SK-N-SH (cell line): ENCODE measurements at regions not wholly inside any gene's neighbourhood (a gene's known extent, or its start where the extent isn't known, plus 50 kb on each side); places are given as distances from the start of the nearest gene placed in this dataset.
A peak's percentile ranks its signal among the peaks of the same experiment; 100 is the strongest.

Source experiments
- CTCF ChIA-PET: fragments of 300-600, 350-600 bp; formaldehyde crosslinking; extraction: SDS; loops from one replicate; lab custom pipeline; 2021; lab: Yijun Ruan, JAX
- POLR2A ChIA-PET: fragments of 350-600 bp; sonication (Branson Sonifier 250); formaldehyde crosslinking; extraction: SDS; loops from one replicate; lab custom pipeline; 2020; ENCODE audit warnings: antibody characterized with exemption, inconsistent platforms; lab: Yijun Ruan, JAX
- DNase-seq: peaks from one replicate; pipeline ENCODE4 v3.0.0; 2012
- H2AFZ ChIP-seq: fragments of 200-600 bp; sonication (generic); 2 replicates; pipeline ENCODE4 v1.8.1; 2016; ENCODE audit warnings: antibody characterized with exemption, mild to moderate bottlenecking, low read depth
- H3F3A ChIP-seq: fragments of 200-600 bp; sonication (generic); replicated peaks from 2 replicates; pipeline ENCODE3; 2016; ENCODE audit warnings: antibody characterized with exemption, mild to moderate bottlenecking; ENCODE audit not compliant: insufficient read depth
- H3K27ac ChIP-seq, 2 experiments: fragments of 200-500 bp in 1 of 2; fragments of 200-600 bp in 1 of 2; sonication (Bioruptor generic) in 1 of 2; sonication (generic), shearing (Covaris generic) in 1 of 2; 2 replicates each; pipeline versions ENCODE4 v1.5.1 to v1.6.1; 2014 to 2016; ENCODE audit warnings: low read depth in 2 of 2, inconsistent platforms in 1 of 2, low read length in 1 of 2, mild to moderate bottlenecking in 1 of 2, mixed read lengths in 1 of 2
- H3K27me3 ChIP-seq: fragments of 200-600 bp; sonication (generic), shearing (Covaris generic); 2 replicates; pipeline ENCODE4 v1.6.1; 2016; ENCODE audit warnings: mixed run types; ENCODE audit not compliant: insufficient read depth
- H3K36me3 ChIP-seq, 2 experiments: fragments of 200-500 bp in 1 of 2; fragments of 200-600 bp in 1 of 2; sonication (Bioruptor generic) in 1 of 2; sonication (generic) in 1 of 2; replicated peaks in 1 of 2; 2 replicates each; pipeline versions ENCODE3 to v1.5.1; 2014 to 2016; ENCODE audit warnings: low read length in 1 of 2, mild to moderate bottlenecking in 1 of 2; ENCODE audit not compliant: insufficient read depth in 2 of 2, control insufficient read depth in 1 of 2
- H3K4me1 ChIP-seq, 2 experiments: fragments of 200-500 bp in 1 of 2; fragments of 200-600 bp in 1 of 2; sonication (Bioruptor generic) in 1 of 2; sonication (generic), shearing (Covaris generic) in 1 of 2; 2 replicates each; pipeline versions ENCODE4 v1.5.1 to v1.6.1; 2014 to 2016; ENCODE audit warnings: low read depth in 1 of 2, low read length in 1 of 2, mixed run types in 1 of 2; ENCODE audit not compliant: insufficient read depth in 2 of 2, control insufficient read depth in 1 of 2
- H3K4me2 ChIP-seq: fragments of 200-600 bp; sonication (generic), shearing (Covaris generic); 2 replicates; pipeline ENCODE4 v1.6.1; 2017; ENCODE audit warnings: mixed run types
- H3K4me3 ChIP-seq, 2 experiments: fragments of 200-500 bp in 1 of 2; fragments of 200-600 bp in 1 of 2; sonication (Bioruptor generic) in 1 of 2; sonication (generic), shearing (Covaris generic) in 1 of 2; 2 replicates each; pipeline versions ENCODE4 v1.5.1 to v1.8.1; 2014 to 2016; ENCODE audit warnings: low read depth in 2 of 2, inconsistent platforms in 1 of 2, low read length in 1 of 2, mild to moderate bottlenecking in 1 of 2, mixed read lengths in 1 of 2, moderate library complexity in 1 of 2
- H3K79me2 ChIP-seq: fragments of 200-600 bp; sonication (generic); 2 replicates; pipeline ENCODE4 v1.8.1; 2017; ENCODE audit warnings: mild to moderate bottlenecking; ENCODE audit not compliant: insufficient read depth
- H3K9ac ChIP-seq: fragments of 200-600 bp; sonication (generic); 2 replicates; pipeline ENCODE4 v1.6.1; 2017; ENCODE audit warnings: mixed run types
- H3K9me2 ChIP-seq: fragments of 200-600 bp; sonication (generic); 2 replicates; pipeline ENCODE4 v1.6.1; 2017; ENCODE audit warnings: mixed run types
- H3K9me3 ChIP-seq: fragments of 200-600 bp; sonication (generic); 2 replicates; pipeline ENCODE4 v1.6.1; 2017; ENCODE audit warnings: mixed run types, mild to moderate bottlenecking, moderate library complexity
- H4K20me1 ChIP-seq: fragments of 200-600 bp; sonication (generic); 2 replicates; pipeline ENCODE4 v1.6.1; 2017; ENCODE audit warnings: mild to moderate bottlenecking, mixed run types; ENCODE audit not compliant: insufficient read depth
- CTCF ChIP-seq: fragments of 200-600 bp; sonication (generic); IDR thresholded peaks from 2 replicates; pipeline ENCODE4 v1.6.1; 2017; ENCODE audit warnings: antibody characterized with exemption, mild to moderate bottlenecking, moderate library complexity
- EP300 ChIP-seq, 2 experiments: IDR thresholded peaks; 2 replicates each; pipeline versions ENCODE4 v1.4.0 to v1.6.1; 2012; ENCODE audit warnings: borderline replicate concordance in 1 of 2, low read depth in 1 of 2, low read length in 1 of 2
- EZH2phosphoT487 ChIP-seq: fragments of 200-600 bp; sonication (generic); IDR thresholded peaks from 2 replicates; pipeline ENCODE4 v1.6.1; 2017; ENCODE audit warnings: low read depth, mixed run types, mild to moderate bottlenecking, antibody characterized with exemption, moderate library complexity, borderline replicate concordance
- FOSL2 ChIP-seq: IDR thresholded peaks from 2 replicates; pipeline ENCODE4 v1.4.0; 2012; ENCODE audit warnings: low read depth, mild to moderate bottlenecking, moderate library complexity, borderline replicate concordance
- FOXJ3 ChIP-seq: sonication (generic); formaldehyde crosslinking; IDR thresholded peaks from 2 replicates; pipeline ENCODE4 v1.5.1; 2020; ENCODE audit warnings: mild to moderate bottlenecking, missing genetic modification reagents
- FOXM1 ChIP-seq: IDR thresholded peaks from 2 replicates; pipeline ENCODE4 v1.4.0; 2012; ENCODE audit warnings: low read depth, mild to moderate bottlenecking
- GABPA ChIP-seq: IDR thresholded peaks from 2 replicates; pipeline ENCODE4 v1.4.0; 2012; ENCODE audit warnings: low read depth, mild to moderate bottlenecking
- JUND ChIP-seq: IDR thresholded peaks from 2 replicates; pipeline ENCODE4 v1.4.0; 2012
- MXI1 ChIP-seq: IDR thresholded peaks from 2 replicates; pipeline ENCODE4 v1.6.1; 2012; ENCODE audit warnings: mild to moderate bottlenecking, low read depth, low read length, improper control_type of control experiment
- NFIC ChIP-seq: IDR thresholded peaks from 2 replicates; pipeline ENCODE4 v1.4.0; 2012; ENCODE audit warnings: borderline replicate concordance
- PBX3 ChIP-seq: IDR thresholded peaks from 2 replicates; pipeline ENCODE4; 2012
- RAD21 ChIP-seq: IDR thresholded peaks from 2 replicates; pipeline ENCODE4 v1.6.1; 2012; ENCODE audit warnings: mild to moderate bottlenecking, low read length
- RCOR1 ChIP-seq: fragments of 150-350 bp; IDR thresholded peaks from 2 replicates; pipeline ENCODE4 v1.6.1; 2017; ENCODE audit warnings: antibody characterized with exemption, low read length
- REST ChIP-seq: IDR thresholded peaks from 2 replicates; pipeline ENCODE4 v1.6.1; 2012; ENCODE audit warnings: mild to moderate bottlenecking, low read depth, low read length, moderate library complexity
- RXRA ChIP-seq: IDR thresholded peaks from 2 replicates; pipeline ENCODE4 v1.4.0; 2012; ENCODE audit warnings: low read depth, mild to moderate bottlenecking, borderline replicate concordance
- SMC3 ChIP-seq: IDR thresholded peaks from 2 replicates; pipeline ENCODE4 v1.6.1; 2012; ENCODE audit warnings: low read depth, low read length, improper control_type of control experiment
- TAF1 ChIP-seq: IDR thresholded peaks from 2 replicates; pipeline ENCODE4 v1.6.1; 2012; ENCODE audit warnings: low read depth, mild to moderate bottlenecking, low read length, moderate library complexity, borderline replicate concordance
- TCF12 ChIP-seq: IDR thresholded peaks from 2 replicates; pipeline ENCODE4 v1.4.0; 2012
- USF1 ChIP-seq: IDR thresholded peaks from 2 replicates; pipeline ENCODE4 v1.4.0; 2012; ENCODE audit warnings: low read depth, borderline replicate concordance
- WGBS: methylation state at CpG from one replicate; pipeline ENCODE4 v1.1.6; 2017; ENCODE audit warnings: low lambda C conversion rate; 5-methylcytosine and 5-hydroxymethylcytosine counted together

GRCh38 chr4:179582164-179582905, 2140.1 kb upstream of the AGA start:
- H3K4me2 ChIP-seq = no peak overlapping the region
- WGBS = 13% methylated on average over 3 of the region's 3 CpGs
- no peak overlapping the region for H3K4me3 ChIP-seq
- H3F3A ChIP-seq = peaks cover 6% of the 10 kb centered on the region
- H3K9me2 ChIP-seq = no peaks in the 10 kb centered on the region
- POLR2A ChIA-PET = no interaction called here
- no peaks in the 10 kb centered on the region for H3K79me2 ChIP-seq
- no peaks in the 10 kb centered on the region for H4K20me1 ChIP-seq
- DNase-seq = no peak
- H3K27me3 ChIP-seq = no peaks in the 10 kb centered on the region
- no peaks in the 10 kb centered on the region for H3K9me3 ChIP-seq
- H2AFZ ChIP-seq = peak overlapping the region; percentile 43; the same call in 1 of the 2 replicates
- H3K27ac ChIP-seq = no peak overlapping the region
- no peak for TF ChIP-seq RXRA
- no peak for TF ChIP-seq SMC3
- TF ChIP-seq FOXJ3 (CRISPR knock-in tag) = no peak
- no peak for TF ChIP-seq RAD21
- TF ChIP-seq RCOR1 = no peak
- no peak for TF ChIP-seq TAF1
- no peak for TF ChIP-seq FOSL2
- no peak for TF ChIP-seq EZH2phosphoT487
- no peak for TF ChIP-seq NFIC
- TF ChIP-seq FOXM1 = no peak
- no peak for TF ChIP-seq JUND
- TF ChIP-seq USF1 = no peak
- no peak for TF ChIP-seq GABPA
- no peak for TF ChIP-seq CTCF
- TF ChIP-seq EP300 (IDR thresholded peaks at IDR 0.05; ENCODE audit: borderline replicate concordance in 1 of 2, low read depth in 1 of 2, low read length in 1 of 2) = no peak
- no peak for TF ChIP-seq MXI1
- no peak for TF ChIP-seq TCF12
- no peak for TF ChIP-seq REST
- no peak for TF ChIP-seq PBX3
- no peak overlapping the region for H3K9ac ChIP-seq
- no peaks in the 10 kb centered on the region for H3K4me1 ChIP-seq
- CTCF ChIA-PET = no interaction called here
- H3K36me3 ChIP-seq = no peaks in the 10 kb centered on the region
